ENCODE measurements at regions not wholly inside any gene's neighbourhood (a gene's known extent, or its start where the extent isn't known, plus 50 kb on each side); places are given as distances from the start of the nearest gene placed in this dataset.

DNA sequence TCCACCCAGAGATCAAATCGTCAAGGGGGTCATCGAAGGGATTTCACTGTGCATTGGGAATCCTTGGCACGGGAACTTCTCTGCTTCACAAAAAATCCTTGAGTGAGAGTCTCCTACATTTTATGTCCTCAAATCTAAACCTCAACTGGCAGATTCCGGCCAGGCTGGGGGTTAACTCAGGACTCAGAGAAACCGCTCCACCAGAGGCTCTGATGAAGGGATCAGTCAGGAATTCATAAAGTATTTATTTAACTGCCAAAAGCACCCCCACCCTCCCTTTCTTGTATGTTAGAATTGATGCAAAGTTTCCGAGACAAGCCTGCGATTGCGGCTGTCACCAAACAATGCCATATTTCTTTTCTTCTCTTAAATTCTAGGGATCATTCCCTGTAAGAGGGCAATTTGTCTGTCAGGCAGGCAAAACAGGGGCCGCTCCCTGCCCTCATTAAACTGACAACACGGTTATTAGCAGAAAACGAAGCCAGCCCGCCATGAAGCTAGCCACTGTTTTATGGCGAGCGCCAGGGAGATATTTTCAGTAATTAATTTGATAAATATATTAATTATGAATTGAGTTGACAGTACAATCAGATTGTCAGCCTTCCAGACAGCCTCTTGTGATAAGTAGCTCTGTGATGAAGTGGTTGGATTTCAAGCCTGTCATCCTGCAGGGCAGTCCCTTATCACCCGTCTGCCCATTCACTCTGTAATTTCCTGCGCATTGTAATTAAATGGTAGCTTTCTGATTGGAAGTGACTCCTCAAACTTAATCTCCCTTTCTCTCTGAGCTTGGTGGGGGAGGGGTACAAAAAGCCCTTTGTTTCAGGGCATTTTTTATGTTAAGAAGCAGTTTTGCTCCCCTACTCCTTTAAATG lies 153.0 kb upstream of the GPR26 start (continued):
- TF ChIP-seq CHD7 (IDR thresholded peaks at IDR 0.05; ENCODE audit: insufficient replicate concordance, low read length) = no peak

All from H1 (cell line).